ENCODE measurements at regions not wholly inside any gene's neighbourhood (a gene's known extent, or its start where the extent isn't known, plus 50 kb on each side); places are given as distances from the start of the nearest gene placed in this dataset.
"Not testable (repeated sequence)": the region's sequence is repeated elsewhere in the genome, so short reads cannot be mapped to it uniquely, and the experiment has no call there.

GRCh38 chr10:65419629-65420028, 1506.2 kb upstream of the LRRTM3 start:
- Mint-ChIP-seq H3K4me1 (ENCODE audit: low read depth, unreplicated experiment) (peaks cover 11% of the 10 kb centered on the region), H3K9me3 (ENCODE audit: low read depth, unreplicated experiment) (no peaks in the 10 kb centered on the region), H3K27ac (ENCODE audit: unreplicated experiment) (no peak overlapping the region), H3K4me3 (ENCODE audit: low read depth, unreplicated experiment) (no peak overlapping the region), H3K27me3 (ENCODE audit: unreplicated experiment) (no peaks in the 10 kb centered on the region), H3K36me3 (ENCODE audit: insufficient read depth, unreplicated experiment) (no peaks in the 10 kb centered on the region)
- intact Hi-C loops (cut with micrococcal nuclease; ENCODE audit: unreplicated experiment): no loop called here
- CTCF ChIA-PET: no interaction called here
- TF ChIP-seq CTCF (IDR thresholded peaks at IDR 0.05; ENCODE audit: unreplicated experiment): no peak
- no TSS peak for BruUV-seq (replicated peaks)
- no peak for DNase-seq

- Mint-ChIP-seq H3K36me3 (ENCODE audit: insufficient read depth, unreplicated experiment) (no peaks in the 10 kb centered on the region), H3K4me1 (ENCODE audit: low read depth, unreplicated experiment) (peaks cover 11% of the 10 kb centered on the region), H3K4me3 (ENCODE audit: low read depth, unreplicated experiment) (no peak overlapping the region), H3K9me3 (ENCODE audit: low read depth, unreplicated experiment) (peaks cover 2% of the 10 kb centered on the region), H3K27me3 (ENCODE audit: unreplicated experiment) (no peaks in the 10 kb centered on the region), H3K27ac (ENCODE audit: unreplicated experiment) (no peak overlapping the region)
- CTCF ChIA-PET: no interaction called here
- intact Hi-C loops (cut with micrococcal nuclease; ENCODE audit: unreplicated experiment): no loop called here
- TF ChIP-seq CTCF (IDR thresholded peaks at IDR 0.05; ENCODE audit: unreplicated experiment): no peak
- no TSS peak for BruUV-seq (replicated peaks)
- no peak for DNase-seq
Measured at GRCh38 chr10:65423043-65423442, 1502.8 kb upstream of the LRRTM3 start.

- H3K27ac Mint-ChIP-seq (ENCODE audit: unreplicated experiment); BruUV-seq (replicated peaks); DNase-seq; H3K4me1 Mint-ChIP-seq (ENCODE audit: low read depth, unreplicated experiment); H3K4me3 Mint-ChIP-seq (ENCODE audit: low read depth, unreplicated experiment); H3K9me3 Mint-ChIP-seq (ENCODE audit: low read depth, unreplicated experiment); intact Hi-C loops (cut with micrococcal nuclease; ENCODE audit: unreplicated experiment); H3K27me3 Mint-ChIP-seq (ENCODE audit: unreplicated experiment); H3K36me3 Mint-ChIP-seq (ENCODE audit: insufficient read depth, unreplicated experiment): not testable (repeated sequence)
- CTCF ChIA-PET: interaction anchor here (1.1 kb wide), 1 partner anchor 18 kb away, joined by 3 read pairs; no protein-coding TSS in a partner anchor
Measured at GRCh38 chr10:65429381-65429780, 1496.5 kb upstream of the LRRTM3 start.

- CTCF ChIA-PET: no interaction called here
- no TSS peak for BruUV-seq (replicated peaks)
- DNase-seq: no peak
- Mint-ChIP-seq H3K4me3 (ENCODE audit: low read depth, unreplicated experiment) (no peak overlapping the region), H3K27me3 (ENCODE audit: unreplicated experiment) (no peaks in the 10 kb centered on the region), H3K4me1 (ENCODE audit: low read depth, unreplicated experiment) (no peaks in the 10 kb centered on the region), H3K27ac (ENCODE audit: unreplicated experiment) (no peak overlapping the region), H3K9me3 (ENCODE audit: low read depth, unreplicated experiment) (no peaks in the 10 kb centered on the region), H3K36me3 (ENCODE audit: insufficient read depth, unreplicated experiment) (no peaks in the 10 kb centered on the region)
- intact Hi-C loops (cut with micrococcal nuclease; ENCODE audit: unreplicated experiment): loop anchor here (10.0 kb wide), 1 partner anchor 744 kb away; no protein-coding TSS in a partner anchor
- no peak for TF ChIP-seq CTCF (IDR thresholded peaks at IDR 0.05; ENCODE audit: unreplicated experiment)
Measured at GRCh38 chr10:65430979-65431378, 1494.9 kb upstream of the LRRTM3 start.

GRCh38 chr10:65470986-65471385, 1454.8 kb upstream of the LRRTM3 start:
- CTCF ChIA-PET: no interaction called here
- Mint-ChIP-seq H3K9me3 (ENCODE audit: low read depth, unreplicated experiment) (peaks cover 2% of the 10 kb centered on the region), H3K4me1 (ENCODE audit: low read depth, unreplicated experiment) (no peaks in the 10 kb centered on the region), H3K4me3 (ENCODE audit: low read depth, unreplicated experiment) (no peak overlapping the region), H3K27ac (ENCODE audit: unreplicated experiment) (no peak overlapping the region), H3K36me3 (ENCODE audit: insufficient read depth, unreplicated experiment) (no peaks in the 10 kb centered on the region), H3K27me3 (ENCODE audit: unreplicated experiment) (no peaks in the 10 kb centered on the region)
- intact Hi-C loops (cut with micrococcal nuclease; ENCODE audit: unreplicated experiment): no loop called here
- no TSS peak for BruUV-seq (replicated peaks)
- no peak for TF ChIP-seq CTCF (IDR thresholded peaks at IDR 0.05; ENCODE audit: unreplicated experiment)
- DNase-seq: no peak
